ENCODE measurements at regions not wholly inside any gene's neighbourhood (a gene's known extent, or its start where the extent isn't known, plus 50 kb on each side); places are given as distances from the start of the nearest gene placed in this dataset.
"Not testable (repeated sequence)": the region's sequence is repeated elsewhere in the genome, so short reads cannot be mapped to it uniquely, and the experiment has no call there.

DNA sequence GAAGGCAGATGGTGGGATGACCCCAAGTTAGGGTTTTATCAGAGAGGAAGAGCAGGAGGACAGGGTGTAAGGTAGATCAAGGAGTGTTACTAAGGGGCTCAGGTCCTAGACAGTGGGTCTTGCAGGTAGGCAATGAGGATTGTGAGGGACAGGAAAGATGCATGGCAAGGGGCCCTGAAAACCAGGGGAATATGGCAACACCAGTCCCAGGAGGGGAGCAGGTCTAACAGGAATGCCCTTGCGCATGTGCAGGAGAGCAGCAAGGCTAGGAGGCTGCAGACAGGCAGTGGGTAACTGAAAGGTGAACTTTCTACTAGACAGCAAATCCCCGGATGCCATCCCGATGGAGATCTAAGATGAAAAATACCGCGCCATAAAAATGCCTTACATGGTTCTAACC is 211.3 kb downstream of the ALG10 start:
- peaks cover 13% of the 10 kb centered on the region for H3K9me3 Mint-ChIP-seq (ENCODE audit: low read depth, unreplicated experiment)
- CTCF ChIA-PET = no interaction called here

DNA sequence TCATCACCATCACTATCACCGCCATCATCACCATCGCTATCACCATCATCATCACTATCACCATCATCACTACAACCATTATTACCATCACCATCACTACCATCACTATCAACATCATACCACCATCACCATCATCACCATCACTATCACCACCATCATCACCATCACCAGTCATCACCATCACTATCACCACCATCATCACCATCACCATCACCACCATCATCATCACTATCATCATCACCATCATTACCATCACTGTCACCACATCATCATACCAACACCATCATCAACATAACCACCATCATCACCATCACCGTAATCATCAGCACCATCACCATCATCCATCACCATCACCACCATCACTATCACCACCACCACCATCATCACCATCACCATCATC is 213.8 kb downstream of the ALG10 start:
- Mint-ChIP-seq H3K27ac (ENCODE audit: unreplicated experiment) (no peak overlapping the region), H3K27me3 (ENCODE audit: unreplicated experiment) (no peaks in the 10 kb centered on the region), H3K4me3 (ENCODE audit: low read depth, unreplicated experiment) (no peak overlapping the region), H3K4me1 (ENCODE audit: low read depth, unreplicated experiment) (no peaks in the 10 kb centered on the region), H3K9me3 (ENCODE audit: low read depth, unreplicated experiment) (peaks cover 8% of the 10 kb centered on the region), H3K36me3 (ENCODE audit: insufficient read depth, unreplicated experiment) (no peaks in the 10 kb centered on the region)
- BruUV-seq (replicated peaks) = no TSS peak
- TF ChIP-seq, protein P1, sequence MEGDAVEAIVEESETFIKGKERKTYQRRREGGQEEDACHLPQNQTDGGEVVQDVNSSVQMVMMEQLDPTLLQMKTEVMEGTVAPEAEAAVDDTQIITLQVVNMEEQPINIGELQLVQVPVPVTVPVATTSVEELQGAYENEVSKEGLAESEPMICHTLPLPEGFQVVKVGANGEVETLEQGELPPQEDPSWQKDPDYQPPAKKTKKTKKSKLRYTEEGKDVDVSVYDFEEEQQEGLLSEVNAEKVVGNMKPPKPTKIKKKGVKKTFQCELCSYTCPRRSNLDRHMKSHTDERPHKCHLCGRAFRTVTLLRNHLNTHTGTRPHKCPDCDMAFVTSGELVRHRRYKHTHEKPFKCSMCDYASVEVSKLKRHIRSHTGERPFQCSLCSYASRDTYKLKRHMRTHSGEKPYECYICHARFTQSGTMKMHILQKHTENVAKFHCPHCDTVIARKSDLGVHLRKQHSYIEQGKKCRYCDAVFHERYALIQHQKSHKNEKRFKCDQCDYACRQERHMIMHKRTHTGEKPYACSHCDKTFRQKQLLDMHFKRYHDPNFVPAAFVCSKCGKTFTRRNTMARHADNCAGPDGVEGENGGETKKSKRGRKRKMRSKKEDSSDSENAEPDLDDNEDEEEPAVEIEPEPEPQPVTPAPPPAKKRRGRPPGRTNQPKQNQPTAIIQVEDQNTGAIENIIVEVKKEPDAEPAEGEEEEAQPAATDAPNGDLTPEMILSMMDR (IDR thresholded peaks at IDR 0.05; ENCODE audit: unreplicated experiment) = no peak
- intact Hi-C loops (cut with micrococcal nuclease; ENCODE audit: unreplicated experiment) = no loop called here
- DNase-seq = no peak
- CTCF ChIA-PET = no interaction called here

More for the DNA sequence above, 211.3 kb downstream of the ALG10 start:
- H3K36me3 Mint-ChIP-seq (ENCODE audit: insufficient read depth, unreplicated experiment) = no peaks in the 10 kb centered on the region
- intact Hi-C loops (cut with micrococcal nuclease; ENCODE audit: unreplicated experiment) = no loop called here
- BruUV-seq (replicated peaks) = no TSS peak
- H3K27ac Mint-ChIP-seq (ENCODE audit: unreplicated experiment) = no peak overlapping the region
- H3K27me3 Mint-ChIP-seq (ENCODE audit: unreplicated experiment) = no peaks in the 10 kb centered on the region
- TF ChIP-seq, protein P1 (IDR thresholded peaks at IDR 0.05; ENCODE audit: unreplicated experiment) = no peak
- no peaks in the 10 kb centered on the region for H3K4me1 Mint-ChIP-seq (ENCODE audit: low read depth, unreplicated experiment)
- no peak for DNase-seq
- no peak overlapping the region for H3K4me3 Mint-ChIP-seq (ENCODE audit: low read depth, unreplicated experiment)

DNA sequence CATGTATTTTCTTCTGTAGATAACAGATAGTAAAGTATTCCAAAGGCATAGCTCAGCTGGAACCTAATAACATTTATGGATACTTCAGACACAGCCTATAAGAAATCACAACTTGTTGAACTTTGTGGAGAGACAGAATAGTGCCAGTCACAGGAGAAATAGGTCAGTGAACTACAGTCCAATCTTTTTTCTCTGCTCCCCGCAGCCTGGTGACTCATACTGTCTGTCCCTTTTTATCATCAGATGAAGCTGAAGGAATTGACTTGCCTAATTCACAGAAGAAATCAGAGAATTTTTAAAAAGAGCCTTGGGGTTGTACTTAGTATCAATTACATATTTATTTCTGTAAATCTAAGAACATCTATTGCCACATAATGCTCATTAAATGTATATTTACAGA is 222.3 kb downstream of the ALG10 start:
- Mint-ChIP-seq H3K36me3 (ENCODE audit: insufficient read depth, unreplicated experiment) (no peaks in the 10 kb centered on the region), H3K27ac (ENCODE audit: unreplicated experiment) (no peak overlapping the region), H3K4me1 (ENCODE audit: low read depth, unreplicated experiment) (no peaks in the 10 kb centered on the region), H3K4me3 (ENCODE audit: low read depth, unreplicated experiment) (no peak overlapping the region), H3K27me3 (ENCODE audit: unreplicated experiment) (no peaks in the 10 kb centered on the region), H3K9me3 (ENCODE audit: low read depth, unreplicated experiment) (peaks cover 10% of the 10 kb centered on the region)
- CTCF ChIA-PET = no interaction called here
- intact Hi-C loops (cut with micrococcal nuclease; ENCODE audit: unreplicated experiment) = no loop called here
- DNase-seq = no peak
- TF ChIP-seq, protein P1 (IDR thresholded peaks at IDR 0.05; ENCODE audit: unreplicated experiment) = no peak
- BruUV-seq (replicated peaks) = no TSS peak

DNA sequence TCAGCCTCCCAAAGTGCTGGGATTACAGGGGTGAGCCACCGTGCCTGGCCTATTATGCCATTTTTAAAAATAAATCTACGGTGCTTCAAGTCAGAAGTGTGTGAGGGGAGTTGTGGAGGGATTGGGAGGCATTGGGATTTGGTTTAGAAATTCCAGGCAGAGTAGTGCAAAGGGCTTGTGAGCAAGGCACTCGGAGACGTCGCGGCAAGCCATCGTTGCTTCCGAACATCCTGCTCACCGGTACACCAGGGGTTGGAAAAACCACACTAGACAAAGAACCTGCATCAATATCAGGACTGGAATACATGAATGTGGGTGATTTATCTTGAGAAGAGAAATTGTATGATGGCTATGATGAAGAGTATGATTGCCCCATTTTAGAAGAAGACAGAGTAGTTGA is 227.0 kb downstream of the ALG10 start:
- H3K27me3 Mint-ChIP-seq (ENCODE audit: unreplicated experiment) = no peaks in the 10 kb centered on the region
- no peak overlapping the region for H3K27ac Mint-ChIP-seq (ENCODE audit: unreplicated experiment)
- no peaks in the 10 kb centered on the region for H3K36me3 Mint-ChIP-seq (ENCODE audit: insufficient read depth, unreplicated experiment)
- no peak for DNase-seq
- no TSS peak for BruUV-seq (replicated peaks)
- no peak overlapping the region for H3K4me3 Mint-ChIP-seq (ENCODE audit: low read depth, unreplicated experiment)
- TF ChIP-seq, protein P1 (IDR thresholded peaks at IDR 0.05; ENCODE audit: unreplicated experiment) = no peak
- H3K4me1 Mint-ChIP-seq (ENCODE audit: low read depth, unreplicated experiment) = no peaks in the 10 kb centered on the region
- H3K9me3 Mint-ChIP-seq (ENCODE audit: low read depth, unreplicated experiment) = peaks cover 10% of the 10 kb centered on the region
- CTCF ChIA-PET = no interaction called here
- intact Hi-C loops (cut with micrococcal nuclease; ENCODE audit: unreplicated experiment) = no loop called here

DNA sequence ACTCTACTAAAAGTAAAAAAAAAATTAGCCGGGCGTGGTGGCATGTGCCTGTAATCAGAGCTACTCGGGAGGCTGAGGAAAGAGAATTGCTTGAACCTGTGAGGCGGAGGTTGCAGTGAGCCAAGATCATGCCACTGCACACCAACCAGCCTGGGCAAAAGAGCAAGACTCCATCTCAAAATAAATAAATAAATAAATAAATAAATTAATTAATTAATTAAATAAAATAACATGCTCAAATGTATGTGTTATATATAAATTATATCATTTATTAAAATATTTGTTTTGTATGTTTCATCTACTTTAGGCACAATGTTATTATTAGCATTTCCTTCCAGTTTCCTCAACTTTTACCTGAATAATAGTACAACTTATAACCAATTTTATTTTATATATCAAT is 229.6 kb downstream of the ALG10 start:
- H3K4me3 Mint-ChIP-seq (ENCODE audit: low read depth, unreplicated experiment); CTCF ChIA-PET; BruUV-seq (replicated peaks); H3K9me3 Mint-ChIP-seq (ENCODE audit: low read depth, unreplicated experiment); H3K36me3 Mint-ChIP-seq (ENCODE audit: insufficient read depth, unreplicated experiment); H3K4me1 Mint-ChIP-seq (ENCODE audit: low read depth, unreplicated experiment); H3K27me3 Mint-ChIP-seq (ENCODE audit: unreplicated experiment); intact Hi-C loops (cut with micrococcal nuclease; ENCODE audit: unreplicated experiment); DNase-seq; H3K27ac Mint-ChIP-seq (ENCODE audit: unreplicated experiment): not testable (repeated sequence)

Data from Calu3 (cell line).